ENCODE measurements at regions not wholly inside any gene's neighbourhood (a gene's known extent, or its start where the extent isn't known, plus 50 kb on each side); places are given as distances from the start of the nearest gene placed in this dataset.

GRCh38 chr2:122319539-122320132 is 564.2 kb downstream of the TSN start:
- TF ChIP-seq, protein P1, sequence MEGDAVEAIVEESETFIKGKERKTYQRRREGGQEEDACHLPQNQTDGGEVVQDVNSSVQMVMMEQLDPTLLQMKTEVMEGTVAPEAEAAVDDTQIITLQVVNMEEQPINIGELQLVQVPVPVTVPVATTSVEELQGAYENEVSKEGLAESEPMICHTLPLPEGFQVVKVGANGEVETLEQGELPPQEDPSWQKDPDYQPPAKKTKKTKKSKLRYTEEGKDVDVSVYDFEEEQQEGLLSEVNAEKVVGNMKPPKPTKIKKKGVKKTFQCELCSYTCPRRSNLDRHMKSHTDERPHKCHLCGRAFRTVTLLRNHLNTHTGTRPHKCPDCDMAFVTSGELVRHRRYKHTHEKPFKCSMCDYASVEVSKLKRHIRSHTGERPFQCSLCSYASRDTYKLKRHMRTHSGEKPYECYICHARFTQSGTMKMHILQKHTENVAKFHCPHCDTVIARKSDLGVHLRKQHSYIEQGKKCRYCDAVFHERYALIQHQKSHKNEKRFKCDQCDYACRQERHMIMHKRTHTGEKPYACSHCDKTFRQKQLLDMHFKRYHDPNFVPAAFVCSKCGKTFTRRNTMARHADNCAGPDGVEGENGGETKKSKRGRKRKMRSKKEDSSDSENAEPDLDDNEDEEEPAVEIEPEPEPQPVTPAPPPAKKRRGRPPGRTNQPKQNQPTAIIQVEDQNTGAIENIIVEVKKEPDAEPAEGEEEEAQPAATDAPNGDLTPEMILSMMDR (IDR thresholded peaks at IDR 0.05; ENCODE audit: unreplicated experiment) = no peak
- H3K4me3 Mint-ChIP-seq (ENCODE audit: low read depth) = no peak overlapping the region
- H3K36me3 Mint-ChIP-seq (ENCODE audit: insufficient read depth) = no peaks in the 10 kb centered on the region
- no peaks in the 10 kb centered on the region for H3K4me1 Mint-ChIP-seq (ENCODE audit: low read depth)
- H3K9me3 Mint-ChIP-seq (ENCODE audit: low read depth) = no peaks in the 10 kb centered on the region
- DNase-seq (ENCODE audit: low spot score, unreplicated experiment) = no peak
- H3K27me3 Mint-ChIP-seq = no peaks in the 10 kb centered on the region
- no peak overlapping the region for H3K27ac Mint-ChIP-seq

DNA sequence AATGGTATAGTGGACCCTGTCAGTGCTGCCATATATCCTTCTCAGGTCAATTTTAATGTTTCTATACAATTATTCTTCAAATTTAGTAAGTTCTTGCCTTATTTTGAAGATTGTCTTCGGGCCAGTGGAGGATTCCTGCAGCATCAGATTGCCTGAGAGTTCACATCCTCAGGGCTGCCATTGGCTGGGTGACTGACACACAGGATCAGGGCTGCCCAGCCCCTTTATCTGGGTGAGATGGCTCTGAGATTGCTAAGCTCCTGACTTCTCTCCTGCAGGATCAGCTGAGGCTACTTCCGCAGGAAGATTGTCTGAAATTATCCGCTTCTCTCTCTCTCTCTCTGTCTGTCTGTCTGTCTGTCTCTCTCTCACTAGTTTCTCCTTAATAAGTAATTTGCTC is 567.4 kb downstream of the TSN start:
- TF ChIP-seq, protein P1 (IDR thresholded peaks at IDR 0.05; ENCODE audit: unreplicated experiment) = no peak
- H3K36me3 Mint-ChIP-seq (ENCODE audit: insufficient read depth) = no peaks in the 10 kb centered on the region
- H3K27ac Mint-ChIP-seq = no peak overlapping the region
- H3K4me1 Mint-ChIP-seq (ENCODE audit: low read depth) = no peaks in the 10 kb centered on the region
- no peak overlapping the region for H3K4me3 Mint-ChIP-seq (ENCODE audit: low read depth)
- no peak for DNase-seq (ENCODE audit: low spot score, unreplicated experiment)
- no peaks in the 10 kb centered on the region for H3K9me3 Mint-ChIP-seq (ENCODE audit: low read depth)
- H3K27me3 Mint-ChIP-seq = peaks cover 10% of the 10 kb centered on the region

DNA sequence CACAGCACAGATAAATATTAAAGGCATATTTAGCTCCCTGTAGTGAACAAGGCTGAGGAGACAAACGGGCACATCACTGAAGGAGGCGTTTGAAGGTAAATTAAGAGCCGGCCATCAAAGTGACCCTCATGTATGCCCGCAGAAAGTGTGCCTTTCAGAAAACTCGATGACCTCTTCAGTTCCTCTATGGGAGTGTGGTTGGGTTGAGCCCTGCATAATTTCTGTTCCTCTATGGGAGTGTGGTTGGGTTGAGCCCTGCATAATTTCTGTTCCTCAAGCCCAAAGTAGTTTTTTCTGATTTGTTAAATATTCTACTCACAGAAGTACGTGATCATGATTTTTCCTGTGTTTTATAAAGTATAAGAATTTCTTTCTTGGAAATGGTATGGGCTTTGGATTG is 568.5 kb downstream of the TSN start:
- Mint-ChIP-seq H3K4me3 (ENCODE audit: low read depth) (no peak overlapping the region), H3K27me3 (peaks cover 10% of the 10 kb centered on the region), H3K4me1 (ENCODE audit: low read depth) (no peaks in the 10 kb centered on the region), H3K36me3 (ENCODE audit: insufficient read depth) (no peaks in the 10 kb centered on the region), H3K9me3 (ENCODE audit: low read depth) (no peaks in the 10 kb centered on the region), H3K27ac (no peak overlapping the region)
- no peak for DNase-seq (ENCODE audit: low spot score, unreplicated experiment)
- TF ChIP-seq, protein P1 (IDR thresholded peaks at IDR 0.05; ENCODE audit: unreplicated experiment) = no peak

- no peak for DNase-seq (ENCODE audit: low spot score, unreplicated experiment)
- Mint-ChIP-seq H3K27me3 (peaks cover 10% of the 10 kb centered on the region), H3K36me3 (ENCODE audit: insufficient read depth) (no peaks in the 10 kb centered on the region), H3K27ac (no peak overlapping the region), H3K9me3 (ENCODE audit: low read depth) (no peaks in the 10 kb centered on the region), H3K4me3 (ENCODE audit: low read depth) (no peak overlapping the region), H3K4me1 (ENCODE audit: low read depth) (no peaks in the 10 kb centered on the region)
- TF ChIP-seq, protein P1 (IDR thresholded peaks at IDR 0.05; ENCODE audit: unreplicated experiment) = no peak
Measured at GRCh38 chr2:122326471-122326870, 571.0 kb downstream of the TSN start.

DNA sequence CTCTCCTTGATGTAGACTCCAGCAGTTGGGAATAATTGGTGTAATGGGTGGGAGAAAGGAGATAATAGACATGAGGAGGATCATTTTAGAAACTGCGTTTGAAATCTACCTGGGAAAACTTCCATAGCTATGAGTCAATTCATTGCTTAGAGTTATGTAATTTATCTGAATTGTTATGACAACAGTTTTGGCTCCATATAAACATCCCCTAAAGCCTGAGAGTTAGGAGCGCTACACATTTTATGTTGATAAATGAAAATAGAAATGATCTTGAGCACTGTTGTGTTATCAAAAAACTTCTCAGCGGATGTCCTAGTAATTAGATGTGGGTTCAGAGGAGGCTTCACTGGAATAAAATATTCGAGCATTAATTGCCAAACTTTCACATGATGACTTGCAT is 573.4 kb downstream of the TSN start:
- H3K4me3 Mint-ChIP-seq (ENCODE audit: low read depth) = no peak overlapping the region
- no peaks in the 10 kb centered on the region for H3K36me3 Mint-ChIP-seq (ENCODE audit: insufficient read depth)
- H3K4me1 Mint-ChIP-seq (ENCODE audit: low read depth) = no peaks in the 10 kb centered on the region
- no peak overlapping the region for H3K27ac Mint-ChIP-seq
- H3K27me3 Mint-ChIP-seq = peaks cover 14% of the 10 kb centered on the region
- TF ChIP-seq, protein P1 (IDR thresholded peaks at IDR 0.05; ENCODE audit: unreplicated experiment) = no peak
- H3K9me3 Mint-ChIP-seq (ENCODE audit: low read depth) = no peaks in the 10 kb centered on the region
- no peak for DNase-seq (ENCODE audit: low spot score, unreplicated experiment)
